ENCODE measurements at regions not wholly inside any gene's neighbourhood (a gene's known extent, or its start where the extent isn't known, plus 50 kb on each side); places are given as distances from the start of the nearest gene placed in this dataset.

DNA sequence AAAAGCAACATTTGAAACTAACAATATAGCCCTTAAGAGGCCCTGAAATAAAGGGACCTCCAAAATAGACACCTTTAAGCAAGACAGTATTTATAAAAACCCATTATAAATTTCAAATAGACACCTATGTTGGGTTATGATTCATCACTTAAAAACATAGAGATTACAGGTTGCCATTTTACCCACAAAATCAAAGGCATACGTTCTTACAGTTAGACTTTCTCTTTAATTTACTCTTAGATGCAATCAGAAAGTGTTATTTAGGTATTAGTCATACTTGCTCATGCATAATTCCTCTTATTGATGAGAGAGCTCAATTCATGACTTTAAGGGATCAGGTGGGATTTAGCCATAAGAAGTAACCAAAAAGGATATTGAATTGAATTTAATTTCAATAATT lies 51.5 kb upstream of the TMEM200A start:
- no peak for DNase-seq (ENCODE audit: low read depth in 2 of 3, low spot score in 2 of 3)

DNA sequence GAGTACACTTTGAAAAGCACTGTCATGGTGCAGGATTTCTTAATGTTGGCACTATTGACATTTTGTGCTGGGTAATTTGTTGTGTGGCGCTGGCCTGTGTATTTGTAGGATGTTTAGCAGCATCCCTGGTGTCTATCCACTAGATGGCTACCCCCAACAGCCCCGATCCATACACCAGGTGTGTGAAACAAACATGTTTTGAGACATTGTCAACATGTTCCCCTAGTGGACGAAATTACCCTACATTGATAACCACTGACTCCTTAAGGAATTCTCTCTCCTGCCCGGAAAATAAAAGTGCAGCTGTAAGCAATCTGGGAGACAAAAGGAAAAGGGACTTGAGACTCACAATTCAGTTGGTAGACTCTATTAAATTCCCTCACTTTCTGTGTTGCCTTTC lies 52.6 kb upstream of the TMEM200A start:
- DNase-seq (ENCODE audit: low read depth in 2 of 3, low spot score in 2 of 3): no peak

DNA sequence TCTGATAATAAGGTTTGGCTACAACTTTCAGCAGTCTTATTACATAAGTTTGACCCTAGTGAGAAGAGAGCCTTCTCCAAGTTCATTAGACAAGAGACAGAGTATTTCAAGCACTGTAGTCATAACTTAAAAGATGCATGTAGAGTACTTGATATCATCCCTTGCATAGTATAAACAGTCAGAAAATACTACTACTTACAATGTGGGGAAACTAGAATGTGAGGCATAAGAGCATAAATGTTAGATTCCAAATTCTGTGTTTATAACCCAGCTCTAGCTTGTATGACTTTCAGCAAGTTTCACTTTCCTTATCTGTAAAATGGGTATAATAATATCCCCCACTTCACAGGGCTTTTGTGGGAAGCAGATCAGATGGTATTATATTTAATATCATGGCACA lies 56.8 kb upstream of the TMEM200A start:
- no peak for DNase-seq (ENCODE audit: low read depth in 2 of 3, low spot score in 2 of 3)

DNA sequence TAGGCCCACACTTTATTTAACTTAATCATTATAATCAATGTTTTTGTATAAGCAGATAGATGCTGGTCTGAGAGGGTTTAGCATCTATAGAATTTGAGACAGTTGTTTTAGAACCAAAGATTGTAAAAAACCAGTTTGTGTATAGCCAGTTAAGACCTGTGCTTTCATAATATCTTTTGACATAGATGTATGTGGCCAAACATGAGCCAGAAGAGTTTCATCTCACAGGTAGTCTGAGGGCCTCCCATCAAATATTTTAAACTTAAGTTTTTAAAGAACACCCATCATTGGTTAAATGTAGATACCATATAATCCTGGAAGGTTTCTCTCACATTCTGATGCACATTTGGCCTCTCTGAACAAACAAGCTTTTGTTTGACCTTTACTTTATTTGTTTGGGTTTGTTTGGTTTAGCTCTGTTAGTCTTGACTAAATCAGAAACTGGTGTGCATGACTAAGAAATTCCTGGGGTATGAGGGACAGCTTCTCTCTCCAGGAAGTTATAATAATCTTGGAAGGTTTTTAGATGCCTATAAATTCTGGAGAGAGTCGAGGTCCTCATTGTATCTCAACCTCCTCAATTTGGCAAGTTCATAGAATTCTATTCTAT lies 58.0 kb upstream of the TMEM200A start:
- DNase-seq (ENCODE audit: low read depth in 2 of 3, low spot score in 2 of 3): no peak

DNA sequence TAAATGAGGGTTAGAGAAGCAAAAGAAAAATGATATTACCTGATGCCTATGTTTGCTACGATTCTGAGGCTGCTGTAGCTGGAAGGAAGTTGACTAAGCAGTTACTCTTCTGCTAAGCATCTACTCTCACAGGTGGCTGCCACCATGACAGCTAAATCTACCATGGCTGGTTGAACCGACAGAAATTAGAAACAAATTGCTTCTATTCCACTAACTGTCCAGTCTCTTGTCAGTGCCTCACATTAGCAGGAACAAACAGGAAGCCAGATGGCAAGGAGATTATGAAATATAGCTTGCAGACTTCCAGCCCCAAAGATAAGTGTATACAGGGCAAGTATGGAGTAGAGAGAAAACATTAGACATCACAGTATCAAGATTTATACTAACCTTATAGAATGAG lies 59.4 kb upstream of the TMEM200A start:
- DNase-seq (ENCODE audit: low read depth in 2 of 3, low spot score in 2 of 3): peak in 2 of 3 donors; percentile 10 to 57

DNA sequence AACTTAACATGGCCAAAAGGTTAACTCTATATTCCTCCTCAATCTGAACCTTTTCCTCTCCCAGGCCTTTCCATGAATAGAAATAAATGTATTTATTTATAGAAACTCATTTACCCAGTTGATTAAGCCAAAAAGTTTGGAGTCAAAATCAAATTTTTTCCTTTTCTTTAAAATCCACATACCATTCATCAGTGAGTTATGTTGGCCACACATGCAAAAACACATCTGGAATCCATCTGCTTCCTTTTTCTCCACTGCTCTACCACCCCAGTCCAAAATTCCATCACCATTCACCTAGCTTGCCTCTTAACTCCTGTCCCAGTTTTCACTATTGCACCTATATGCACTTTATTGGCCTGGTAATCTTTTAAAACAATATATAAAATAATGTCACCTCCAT lies 62.4 kb upstream of the TMEM200A start:
- no peak for DNase-seq (ENCODE audit: low read depth in 2 of 3, low spot score in 2 of 3)

DNA sequence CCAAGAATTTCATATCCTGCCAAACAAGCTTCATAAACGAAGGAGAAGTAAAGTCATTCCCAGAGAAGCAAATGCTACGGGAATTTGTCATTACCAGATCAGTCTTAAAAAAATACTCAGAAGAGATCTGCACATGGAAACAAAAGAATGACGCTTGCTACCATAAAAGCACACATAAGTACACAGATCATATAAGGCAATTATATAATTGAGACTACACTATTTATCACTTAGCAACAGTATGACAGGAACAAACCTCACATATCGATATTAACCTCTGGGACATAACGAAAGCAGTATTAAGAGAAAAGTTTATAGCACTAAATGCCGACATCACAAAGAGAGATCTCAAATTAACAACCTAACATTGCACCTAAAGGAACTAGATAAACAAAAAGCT lies 67.6 kb upstream of the TMEM200A start:
- DNase-seq (ENCODE audit: low read depth in 2 of 3, low spot score in 2 of 3): no peak

DNA sequence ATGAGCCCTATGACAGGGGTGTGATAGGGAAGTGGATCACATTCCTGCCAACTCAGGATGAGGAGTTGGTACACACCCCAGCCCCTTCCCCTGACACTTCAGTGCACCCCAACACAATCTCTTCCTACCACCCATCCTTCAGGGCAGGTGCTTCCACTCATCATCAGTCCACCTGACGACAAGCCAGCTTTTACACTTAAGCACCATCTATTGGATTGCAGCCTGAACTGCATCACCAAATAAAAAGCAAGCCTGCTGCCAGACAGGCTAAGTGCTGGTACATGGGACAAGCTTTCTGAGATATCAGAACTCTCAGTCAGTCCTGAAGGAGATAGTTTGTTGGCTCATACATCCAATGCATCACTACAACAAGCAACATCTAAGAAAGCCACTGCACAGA lies 69.0 kb upstream of the TMEM200A start:
- no peak for DNase-seq (ENCODE audit: low read depth in 2 of 3, low spot score in 2 of 3)

DNA sequence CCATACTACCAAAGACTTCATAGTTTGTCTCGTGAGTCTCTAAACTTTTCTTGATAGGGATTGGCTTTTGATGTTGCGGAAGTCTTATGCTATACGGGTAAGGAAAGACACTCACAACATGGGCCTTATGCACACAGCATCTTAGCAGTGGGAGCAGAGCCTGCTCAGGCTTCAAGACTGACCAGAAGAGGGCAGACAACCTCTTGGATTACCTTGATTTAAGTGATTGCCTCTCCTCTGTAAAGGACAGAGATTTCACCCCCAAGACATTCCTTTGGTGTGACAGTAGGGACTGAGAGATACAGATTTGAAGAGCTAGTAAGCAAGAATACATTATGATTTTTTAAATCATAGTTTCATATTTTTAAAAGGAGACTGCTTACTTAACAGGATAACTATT lies 71.0 kb upstream of the SAMD3 start:
- peak; percentile 9 to 59 (median 23) for DNase-seq (ENCODE audit: low read depth in 2 of 3, low spot score in 2 of 3)

DNA sequence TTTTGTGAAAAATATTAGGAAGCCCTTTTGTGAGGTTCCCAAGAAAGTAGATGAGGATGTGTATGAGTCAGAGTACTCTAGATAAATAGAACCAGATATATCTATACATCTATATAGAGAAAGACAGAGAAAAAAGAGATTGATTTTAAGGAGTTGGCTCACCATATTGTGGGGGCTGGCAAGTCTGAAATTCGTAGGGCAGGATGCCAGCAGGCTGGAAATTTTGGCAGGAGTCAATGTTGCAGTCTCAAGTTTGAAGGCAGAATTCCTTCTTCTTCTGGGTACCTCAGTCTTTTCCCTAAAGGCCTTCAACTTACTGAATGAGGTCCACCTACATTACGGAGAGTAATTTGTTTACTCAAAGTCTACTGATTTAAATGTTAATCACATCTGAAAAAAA lies 65.3 kb upstream of the SAMD3 start:
- no peak for DNase-seq (ENCODE audit: low read depth in 2 of 3, low spot score in 2 of 3)

DNA sequence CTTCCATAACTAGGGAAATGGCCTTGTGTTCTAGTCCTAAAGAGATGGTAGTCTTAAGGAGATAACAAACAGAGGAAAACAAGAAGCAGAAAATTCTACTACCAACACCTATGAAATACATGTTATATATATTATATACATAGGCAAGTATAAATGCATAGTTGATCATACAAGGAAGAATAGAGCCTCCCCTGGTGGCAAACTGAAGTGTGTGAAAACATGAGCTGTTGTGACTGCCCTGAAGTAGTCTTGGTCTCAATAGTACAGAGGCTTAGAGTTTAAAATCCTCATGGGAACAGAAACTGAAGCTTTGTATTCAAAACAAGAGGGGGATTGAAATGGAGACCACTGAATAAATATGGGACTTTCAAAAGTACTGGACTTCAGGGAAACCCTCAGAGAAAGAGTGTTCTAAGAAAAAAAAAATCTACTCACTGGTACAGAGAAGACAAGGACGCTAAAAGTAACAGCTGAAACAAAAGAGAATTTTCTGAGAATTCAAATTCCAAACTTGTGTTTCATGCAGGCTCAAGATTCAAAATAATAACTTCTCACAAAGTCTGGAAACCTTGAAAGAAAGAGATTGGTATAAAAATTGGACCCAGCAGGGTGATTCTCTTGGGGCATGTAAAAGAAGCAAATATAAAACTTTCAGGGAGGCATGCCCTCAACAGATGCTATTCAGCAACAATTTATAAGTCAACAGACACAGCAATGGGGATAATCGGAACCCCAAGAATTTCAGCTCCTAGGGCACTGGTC lies 59.7 kb upstream of the SAMD3 start:
- peak in 2 of 3 donors; percentile 3 to 11 for DNase-seq (ENCODE audit: low read depth in 2 of 3, low spot score in 2 of 3)

DNA sequence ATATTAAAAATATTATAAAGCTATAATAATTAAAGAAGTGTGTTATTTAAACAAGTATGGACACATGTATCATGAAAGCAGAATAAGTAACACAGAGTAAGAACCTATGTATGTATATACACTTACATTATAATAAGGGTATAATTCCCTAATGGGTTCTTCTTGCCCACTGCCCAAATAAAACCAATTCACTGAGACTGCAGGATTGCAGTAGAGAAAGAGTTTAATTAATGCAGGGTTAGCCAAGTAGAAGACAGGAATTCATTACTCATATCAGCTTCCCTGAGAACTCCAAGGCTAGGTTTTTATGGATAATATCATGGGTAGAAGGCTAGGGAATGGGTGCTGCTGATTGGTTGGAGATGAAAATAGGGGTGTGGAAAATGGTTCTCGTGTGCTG lies 53.8 kb upstream of the SAMD3 start:
- no peak for DNase-seq (ENCODE audit: low read depth in 2 of 3, low spot score in 2 of 3)

DNA sequence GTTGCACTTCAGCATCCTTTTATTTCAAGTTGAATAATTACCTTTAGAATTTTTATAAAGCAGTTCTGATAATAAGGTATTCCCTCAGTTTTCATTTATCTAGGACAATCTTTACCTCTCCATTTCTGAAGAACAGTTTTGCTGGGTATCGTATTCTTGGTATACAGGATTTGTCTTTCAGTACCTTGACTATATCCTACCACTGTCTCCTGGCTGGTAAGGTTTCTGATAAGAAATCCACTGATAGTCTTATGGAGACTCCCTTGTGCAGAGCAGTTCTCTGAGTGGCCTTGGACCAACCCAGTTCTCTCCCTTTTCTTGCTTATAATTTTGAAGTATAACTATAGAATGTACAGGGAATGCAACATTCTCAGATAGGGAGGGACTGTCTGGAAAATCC lies 51.3 kb upstream of the SAMD3 start:
- DNase-seq (ENCODE audit: low read depth in 2 of 3, low spot score in 2 of 3): peak in 1 of 3 donors; percentile 3
